K562 (cell line): ENCODE measurements at regions not wholly inside any gene's neighbourhood (a gene's known extent, or its start where the extent isn't known, plus 50 kb on each side); places are given as distances from the start of the nearest gene placed in this dataset.

Source experiments
- BCOR ChIP-seq: fragments of 450-650 bp; IDR thresholded peaks from 2 replicates; pipeline ENCODE4 v1.6.1; 2016
- EP300 ChIP-seq: IDR thresholded peaks from 2 replicates; pipeline ENCODE4 v1.6.1; 2012; ENCODE audit warnings: low read length, improper control_type of control experiment
- EZH2 ChIP-seq: IDR thresholded peaks from 2 replicates; pipeline ENCODE4 v1.6.1; 2012; ENCODE audit warnings: low read depth, mild to moderate bottlenecking, inconsistent platforms, low read length, borderline replicate concordance
- FOXM1 ChIP-seq, 2 experiments: fragments of 450-650 bp in 1 of 2; sonication (generic) in 1 of 2; formaldehyde crosslinking in 1 of 2; IDR thresholded peaks; 2 replicates each; pipeline versions ENCODE4 v1.6.1 to v1.9.0; 2017 to 2022; ENCODE audit warnings: low read depth in 2 of 2, mild to moderate bottlenecking in 2 of 2, missing genetic modification reagents in 1 of 2, moderate library complexity in 1 of 2
- IRF2 ChIP-seq: sonication (generic); formaldehyde crosslinking; IDR thresholded peaks from 2 replicates; pipeline ENCODE4 v1.8.1; 2022; ENCODE audit warnings: mild to moderate bottlenecking, missing genetic modification reagents
- JUN ChIP-seq, 2 experiments: sonication (generic) in 1 of 2; formaldehyde crosslinking in 1 of 2; IDR thresholded peaks; 2 replicates each; pipeline versions ENCODE4 v1.6.1 to v1.8.0; 2012 to 2022; ENCODE audit warnings: borderline replicate concordance in 2 of 2, mild to moderate bottlenecking in 2 of 2, improper control_type of control experiment in 1 of 2, low read depth in 1 of 2, low read length in 1 of 2, missing genetic modification reagents in 1 of 2
- KDM4B ChIP-seq, 2 experiments: fragments of 450-650 bp in 1 of 2; sonication (generic) in 1 of 2; IDR thresholded peaks; 2 replicates each; pipeline ENCODE4 v1.6.1; 2016 to 2017; ENCODE audit warnings: borderline replicate concordance in 2 of 2, antibody characterized with exemption in 1 of 2, low read depth in 1 of 2, mild to moderate bottlenecking in 1 of 2
- RAD21 ChIP-seq, 2 experiments: fragments of 250-450 bp in 1 of 2; fragments of 450-650 bp in 1 of 2; sonication (Bioruptor Pico) in 1 of 2; formaldehyde crosslinking in 1 of 2; IDR thresholded peaks in 1 of 2; conservative IDR thresholded peaks in 1 of 2; 2 replicates each; pipeline versions ENCODE4 v1.4.0 to v1.8.0; 2020 to 2022; ENCODE audit warnings: mild to moderate bottlenecking in 2 of 2, moderate library complexity in 1 of 2
- SIN3A ChIP-seq, 2 experiments: fragments of 150-350 bp in 1 of 2; IDR thresholded peaks; 2 replicates each; pipeline ENCODE4 v1.6.1; 2011 to 2016; ENCODE audit warnings: borderline replicate concordance in 2 of 2, low read depth in 2 of 2, low read length in 2 of 2, mild to moderate bottlenecking in 2 of 2, moderate library complexity in 2 of 2; ENCODE audit not compliant: control insufficient read depth in 1 of 2
- TF ChIP-seq, protein P1 (sequence below): fragments of 250-450 bp; sonication (Bioruptor Pico); IDR thresholded peaks from 2 replicates; pipeline ENCODE4 v1.5.0; 2022; ENCODE audit warnings: mild to moderate bottlenecking
- TF ChIP-seq, protein P2 (sequence below): sonication (generic); formaldehyde crosslinking; IDR thresholded peaks from 2 replicates; pipeline ENCODE4 v1.8.1; 2023; ENCODE audit warnings: missing genetic modification reagents, mild to moderate bottlenecking, borderline replicate concordance
- TF ChIP-seq, protein P3 (sequence below), 3 experiments: IDR thresholded peaks in 2 of 3; conservative IDR thresholded peaks in 1 of 3; 2 replicates each; pipeline ENCODE4 v1.5.1; 2011 to 2012; ENCODE audit warnings: low read length in 3 of 3, mild to moderate bottlenecking in 3 of 3, control low read depth in 2 of 3, improper control_type of control experiment in 1 of 3, inconsistent platforms in 1 of 3, low read depth in 1 of 3, mixed read lengths in 1 of 3, moderate library complexity in 1 of 3; ENCODE audit not compliant: insufficient read depth in 2 of 3
- TF ChIP-seq, protein P4 (sequence below): sonication (generic); formaldehyde crosslinking; IDR thresholded peaks from 2 replicates; pipeline ENCODE4 v1.8.0; 2022; ENCODE audit warnings: mild to moderate bottlenecking, missing genetic modification reagents
- TF ChIP-seq, protein P5 (sequence below): sonication (generic); formaldehyde crosslinking; IDR thresholded peaks from 2 replicates; pipeline ENCODE4 v1.8.1; 2023; ENCODE audit warnings: mild to moderate bottlenecking, missing genetic modification reagents

DNA sequence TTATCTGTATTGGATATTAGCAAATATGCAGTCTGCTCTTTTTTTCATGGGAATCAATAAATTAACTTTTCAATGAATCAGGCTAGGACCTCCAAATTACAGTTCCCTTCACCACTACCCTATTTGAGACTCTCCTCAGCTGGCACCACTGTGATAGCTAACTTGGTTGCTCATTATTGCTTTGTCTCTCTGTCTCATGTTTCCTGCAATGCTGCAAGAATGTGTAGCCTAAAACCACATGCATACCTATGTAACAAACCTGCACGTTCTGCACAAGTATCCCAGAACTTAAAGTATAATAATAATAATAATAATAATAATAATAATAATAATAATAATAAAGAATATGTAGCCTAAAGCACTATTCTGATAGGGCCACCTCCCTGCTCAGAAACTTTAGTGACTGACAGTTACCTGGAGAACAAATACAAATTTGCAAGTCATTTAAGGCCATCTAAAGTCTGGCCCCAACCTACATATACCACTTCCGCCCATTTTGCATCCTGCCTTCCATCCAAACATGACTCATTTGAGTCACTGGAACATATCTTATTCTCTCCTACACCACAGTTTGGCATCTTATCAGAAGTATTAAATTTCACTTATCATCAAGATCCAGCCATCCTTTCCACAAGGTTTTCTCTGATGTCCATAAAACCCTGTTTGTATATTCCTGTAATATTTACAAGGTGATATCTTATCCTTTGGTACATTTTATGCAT is 215.1 kb downstream of the LRRK2 start:
- TF ChIP-seq, protein P1, sequence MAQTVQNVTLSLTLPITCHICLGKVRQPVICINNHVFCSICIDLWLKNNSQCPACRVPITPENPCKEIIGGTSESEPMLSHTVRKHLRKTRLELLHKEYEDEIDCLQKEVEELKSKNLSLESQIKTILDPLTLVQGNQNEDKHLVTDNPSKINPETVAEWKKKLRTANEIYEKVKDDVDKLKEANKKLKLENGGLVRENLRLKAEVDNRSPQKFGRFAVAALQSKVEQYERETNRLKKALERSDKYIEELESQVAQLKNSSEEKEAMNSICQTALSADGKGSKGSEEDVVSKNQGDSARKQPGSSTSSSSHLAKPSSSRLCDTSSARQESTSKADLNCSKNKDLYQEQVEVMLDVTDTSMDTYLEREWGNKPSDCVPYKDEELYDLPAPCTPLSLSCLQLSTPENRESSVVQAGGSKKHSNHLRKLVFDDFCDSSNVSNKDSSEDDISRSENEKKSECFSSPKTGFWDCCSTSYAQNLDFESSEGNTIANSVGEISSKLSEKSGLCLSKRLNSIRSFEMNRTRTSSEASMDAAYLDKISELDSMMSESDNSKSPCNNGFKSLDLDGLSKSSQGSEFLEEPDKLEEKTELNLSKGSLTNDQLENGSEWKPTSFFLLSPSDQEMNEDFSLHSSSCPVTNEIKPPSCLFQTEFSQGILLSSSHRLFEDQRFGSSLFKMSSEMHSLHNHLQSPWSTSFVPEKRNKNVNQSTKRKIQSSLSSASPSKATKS (CRISPR knock-in tag) = no peak
- TF ChIP-seq, protein P2, sequence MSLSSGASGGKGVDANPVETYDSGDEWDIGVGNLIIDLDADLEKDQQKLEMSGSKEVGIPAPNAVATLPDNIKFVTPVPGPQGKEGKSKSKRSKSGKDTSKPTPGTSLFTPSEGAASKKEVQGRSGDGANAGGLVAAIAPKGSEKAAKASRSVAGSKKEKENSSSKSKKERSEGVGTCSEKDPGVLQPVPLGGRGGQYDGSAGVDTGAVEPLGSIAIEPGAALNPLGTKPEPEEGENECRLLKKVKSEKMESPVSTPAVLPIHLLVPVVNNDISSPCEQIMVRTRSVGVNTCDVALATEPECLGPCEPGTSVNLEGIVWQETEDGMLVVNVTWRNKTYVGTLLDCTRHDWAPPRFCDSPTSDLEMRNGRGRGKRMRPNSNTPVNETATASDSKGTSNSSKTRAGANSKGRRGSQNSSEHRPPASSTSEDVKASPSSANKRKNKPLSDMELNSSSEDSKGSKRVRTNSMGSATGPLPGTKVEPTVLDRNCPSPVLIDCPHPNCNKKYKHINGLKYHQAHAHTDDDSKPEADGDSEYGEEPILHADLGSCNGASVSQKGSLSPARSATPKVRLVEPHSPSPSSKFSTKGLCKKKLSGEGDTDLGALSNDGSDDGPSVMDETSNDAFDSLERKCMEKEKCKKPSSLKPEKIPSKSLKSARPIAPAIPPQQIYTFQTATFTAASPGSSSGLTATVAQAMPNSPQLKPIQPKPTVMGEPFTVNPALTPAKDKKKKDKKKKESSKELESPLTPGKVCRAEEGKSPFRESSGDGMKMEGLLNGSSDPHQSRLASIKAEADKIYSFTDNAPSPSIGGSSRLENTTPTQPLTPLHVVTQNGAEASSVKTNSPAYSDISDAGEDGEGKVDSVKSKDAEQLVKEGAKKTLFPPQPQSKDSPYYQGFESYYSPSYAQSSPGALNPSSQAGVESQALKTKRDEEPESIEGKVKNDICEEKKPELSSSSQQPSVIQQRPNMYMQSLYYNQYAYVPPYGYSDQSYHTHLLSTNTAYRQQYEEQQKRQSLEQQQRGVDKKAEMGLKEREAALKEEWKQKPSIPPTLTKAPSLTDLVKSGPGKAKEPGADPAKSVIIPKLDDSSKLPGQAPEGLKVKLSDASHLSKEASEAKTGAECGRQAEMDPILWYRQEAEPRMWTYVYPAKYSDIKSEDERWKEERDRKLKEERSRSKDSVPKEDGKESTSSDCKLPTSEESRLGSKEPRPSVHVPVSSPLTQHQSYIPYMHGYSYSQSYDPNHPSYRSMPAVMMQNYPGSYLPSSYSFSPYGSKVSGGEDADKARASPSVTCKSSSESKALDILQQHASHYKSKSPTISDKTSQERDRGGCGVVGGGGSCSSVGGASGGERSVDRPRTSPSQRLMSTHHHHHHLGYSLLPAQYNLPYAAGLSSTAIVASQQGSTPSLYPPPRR (CRISPR knock-in tag) = no peak
- TF ChIP-seq, protein P3, sequence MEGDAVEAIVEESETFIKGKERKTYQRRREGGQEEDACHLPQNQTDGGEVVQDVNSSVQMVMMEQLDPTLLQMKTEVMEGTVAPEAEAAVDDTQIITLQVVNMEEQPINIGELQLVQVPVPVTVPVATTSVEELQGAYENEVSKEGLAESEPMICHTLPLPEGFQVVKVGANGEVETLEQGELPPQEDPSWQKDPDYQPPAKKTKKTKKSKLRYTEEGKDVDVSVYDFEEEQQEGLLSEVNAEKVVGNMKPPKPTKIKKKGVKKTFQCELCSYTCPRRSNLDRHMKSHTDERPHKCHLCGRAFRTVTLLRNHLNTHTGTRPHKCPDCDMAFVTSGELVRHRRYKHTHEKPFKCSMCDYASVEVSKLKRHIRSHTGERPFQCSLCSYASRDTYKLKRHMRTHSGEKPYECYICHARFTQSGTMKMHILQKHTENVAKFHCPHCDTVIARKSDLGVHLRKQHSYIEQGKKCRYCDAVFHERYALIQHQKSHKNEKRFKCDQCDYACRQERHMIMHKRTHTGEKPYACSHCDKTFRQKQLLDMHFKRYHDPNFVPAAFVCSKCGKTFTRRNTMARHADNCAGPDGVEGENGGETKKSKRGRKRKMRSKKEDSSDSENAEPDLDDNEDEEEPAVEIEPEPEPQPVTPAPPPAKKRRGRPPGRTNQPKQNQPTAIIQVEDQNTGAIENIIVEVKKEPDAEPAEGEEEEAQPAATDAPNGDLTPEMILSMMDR (IDR thresholded peaks at IDR 0.05 in 2 of 3, conservative IDR thresholded peaks at IDR 0.05 in 1 of 3; ENCODE audit: insufficient read depth in 2 of 3, low read depth in 1 of 3, low read length in 3 of 3) = no peak
- TF ChIP-seq, protein P4, sequence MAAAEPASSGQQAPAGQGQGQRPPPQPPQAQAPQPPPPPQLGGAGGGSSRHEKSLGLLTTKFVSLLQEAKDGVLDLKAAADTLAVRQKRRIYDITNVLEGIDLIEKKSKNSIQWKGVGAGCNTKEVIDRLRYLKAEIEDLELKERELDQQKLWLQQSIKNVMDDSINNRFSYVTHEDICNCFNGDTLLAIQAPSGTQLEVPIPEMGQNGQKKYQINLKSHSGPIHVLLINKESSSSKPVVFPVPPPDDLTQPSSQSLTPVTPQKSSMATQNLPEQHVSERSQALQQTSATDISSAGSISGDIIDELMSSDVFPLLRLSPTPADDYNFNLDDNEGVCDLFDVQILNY (CRISPR knock-in tag) = no peak
- TF ChIP-seq EP300 (peak; percentile 13; the same call in 1 of the 2 replicates), RAD21 (CRISPR knock-in tag; conservative IDR thresholded peaks at IDR 0.05 in 1 of 2, IDR thresholded peaks at IDR 0.05 in 1 of 2) (no peak), BCOR (no peak), EZH2 (no peak), SIN3A (IDR thresholded peaks at IDR 0.05; ENCODE audit: borderline replicate concordance in 2 of 2, control insufficient read depth in 1 of 2, low read depth in 2 of 2, low read length in 2 of 2) (no peak), JUN (IDR thresholded peaks at IDR 0.05; ENCODE audit: borderline replicate concordance, low read depth, low read length) (no peak), JUN (CRISPR knock-in tag; IDR thresholded peaks at IDR 0.05; ENCODE audit: borderline replicate concordance) (no peak), KDM4B (IDR thresholded peaks at IDR 0.05; ENCODE audit: borderline replicate concordance in 2 of 2, low read depth in 1 of 2) (no peak), FOXM1 (IDR thresholded peaks at IDR 0.05; ENCODE audit: low read depth) (no peak), FOXM1 (CRISPR knock-in tag; IDR thresholded peaks at IDR 0.05; ENCODE audit: low read depth) (no peak), IRF2 (no peak)
- TF ChIP-seq, protein P5, sequence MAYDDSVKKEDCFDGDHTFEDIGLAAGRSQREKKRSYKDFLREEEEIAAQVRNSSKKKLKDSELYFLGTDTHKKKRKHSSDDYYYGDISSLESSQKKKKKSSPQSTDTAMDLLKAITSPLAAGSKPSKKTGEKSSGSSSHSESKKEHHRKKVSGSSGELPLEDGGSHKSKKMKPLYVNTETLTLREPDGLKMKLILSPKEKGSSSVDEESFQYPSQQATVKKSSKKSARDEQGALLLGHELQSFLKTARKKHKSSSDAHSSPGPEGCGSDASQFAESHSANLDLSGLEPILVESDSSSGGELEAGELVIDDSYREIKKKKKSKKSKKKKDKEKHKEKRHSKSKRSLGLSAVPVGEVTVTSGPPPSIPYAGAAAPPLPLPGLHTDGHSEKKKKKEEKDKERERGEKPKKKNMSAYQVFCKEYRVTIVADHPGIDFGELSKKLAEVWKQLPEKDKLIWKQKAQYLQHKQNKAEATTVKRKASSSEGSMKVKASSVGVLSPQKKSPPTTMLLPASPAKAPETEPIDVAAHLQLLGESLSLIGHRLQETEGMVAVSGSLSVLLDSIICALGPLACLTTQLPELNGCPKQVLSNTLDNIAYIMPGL (CRISPR knock-in tag) = no peak
